Epithelial cell of esophagus (primary cell): ENCODE measurements at regions not wholly inside any gene's neighbourhood (a gene's known extent, or its start where the extent isn't known, plus 50 kb on each side); places are given as distances from the start of the nearest gene placed in this dataset.

Experiments
- DNase-seq: peaks from one replicate; pipeline ENCODE4 v3.0.0; 2010; ENCODE audit warnings: low read depth
- H3K4me3 ChIP-seq: 2 replicates; pipeline ENCODE4 v1.5.1; 2011; ENCODE audit warnings: mild to moderate bottlenecking, low read length, control low read depth
- TF ChIP-seq, protein P1 (sequence below): IDR thresholded peaks from 2 replicates; pipeline ENCODE4 v1.5.1; 2011; ENCODE audit warnings: low read depth, mild to moderate bottlenecking, low read length, control low read depth, inconsistent platforms; ENCODE audit not compliant: insufficient read depth; ENCODE audit errors: missing control alignments

DNA sequence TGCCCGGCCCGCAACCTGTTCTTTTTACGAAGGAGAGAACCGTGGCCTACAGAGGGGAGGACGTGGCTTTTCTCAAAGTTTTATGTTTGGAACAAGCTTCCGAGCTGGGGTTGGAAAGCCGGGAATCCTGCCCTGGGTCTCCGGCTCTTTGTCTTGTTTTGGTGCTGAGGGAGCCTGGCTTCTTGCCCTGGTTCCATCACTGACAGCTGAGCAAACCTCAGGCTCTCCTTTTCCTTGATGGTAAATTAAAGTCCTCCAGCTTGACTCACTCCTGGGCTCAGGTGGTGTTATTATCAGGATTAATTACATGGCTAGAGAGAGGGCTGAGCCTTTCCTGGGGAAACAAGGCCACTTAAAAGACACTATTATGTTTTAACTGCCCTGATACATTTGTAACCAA lies 289.5 kb upstream of the RGMA start:
- TF ChIP-seq, protein P1, sequence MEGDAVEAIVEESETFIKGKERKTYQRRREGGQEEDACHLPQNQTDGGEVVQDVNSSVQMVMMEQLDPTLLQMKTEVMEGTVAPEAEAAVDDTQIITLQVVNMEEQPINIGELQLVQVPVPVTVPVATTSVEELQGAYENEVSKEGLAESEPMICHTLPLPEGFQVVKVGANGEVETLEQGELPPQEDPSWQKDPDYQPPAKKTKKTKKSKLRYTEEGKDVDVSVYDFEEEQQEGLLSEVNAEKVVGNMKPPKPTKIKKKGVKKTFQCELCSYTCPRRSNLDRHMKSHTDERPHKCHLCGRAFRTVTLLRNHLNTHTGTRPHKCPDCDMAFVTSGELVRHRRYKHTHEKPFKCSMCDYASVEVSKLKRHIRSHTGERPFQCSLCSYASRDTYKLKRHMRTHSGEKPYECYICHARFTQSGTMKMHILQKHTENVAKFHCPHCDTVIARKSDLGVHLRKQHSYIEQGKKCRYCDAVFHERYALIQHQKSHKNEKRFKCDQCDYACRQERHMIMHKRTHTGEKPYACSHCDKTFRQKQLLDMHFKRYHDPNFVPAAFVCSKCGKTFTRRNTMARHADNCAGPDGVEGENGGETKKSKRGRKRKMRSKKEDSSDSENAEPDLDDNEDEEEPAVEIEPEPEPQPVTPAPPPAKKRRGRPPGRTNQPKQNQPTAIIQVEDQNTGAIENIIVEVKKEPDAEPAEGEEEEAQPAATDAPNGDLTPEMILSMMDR, result no peak
- no peak for DNase-seq
- H3K4me3 ChIP-seq, result no peak overlapping the region

DNA sequence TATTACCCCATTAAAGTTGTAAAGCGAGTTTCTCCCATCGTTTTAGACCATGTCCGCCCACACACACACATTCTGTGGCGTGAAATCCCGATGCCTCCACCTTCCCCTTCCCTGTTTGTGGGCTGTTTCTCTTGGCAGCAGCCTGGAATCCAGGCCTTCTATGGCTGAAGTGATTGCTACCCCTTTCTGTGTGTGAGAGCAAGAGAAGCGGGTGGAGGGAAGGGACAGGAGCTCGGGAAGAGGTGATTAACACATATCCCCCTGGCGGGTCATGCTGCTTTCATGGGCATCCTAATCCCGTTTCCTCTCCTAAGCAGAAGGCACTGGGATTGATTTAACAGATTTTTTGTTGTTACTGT lies 283.8 kb upstream of the RGMA start:
- no peak overlapping the region for H3K4me3 ChIP-seq
- TF ChIP-seq, protein P1, result no peak
- no peak for DNase-seq

DNA sequence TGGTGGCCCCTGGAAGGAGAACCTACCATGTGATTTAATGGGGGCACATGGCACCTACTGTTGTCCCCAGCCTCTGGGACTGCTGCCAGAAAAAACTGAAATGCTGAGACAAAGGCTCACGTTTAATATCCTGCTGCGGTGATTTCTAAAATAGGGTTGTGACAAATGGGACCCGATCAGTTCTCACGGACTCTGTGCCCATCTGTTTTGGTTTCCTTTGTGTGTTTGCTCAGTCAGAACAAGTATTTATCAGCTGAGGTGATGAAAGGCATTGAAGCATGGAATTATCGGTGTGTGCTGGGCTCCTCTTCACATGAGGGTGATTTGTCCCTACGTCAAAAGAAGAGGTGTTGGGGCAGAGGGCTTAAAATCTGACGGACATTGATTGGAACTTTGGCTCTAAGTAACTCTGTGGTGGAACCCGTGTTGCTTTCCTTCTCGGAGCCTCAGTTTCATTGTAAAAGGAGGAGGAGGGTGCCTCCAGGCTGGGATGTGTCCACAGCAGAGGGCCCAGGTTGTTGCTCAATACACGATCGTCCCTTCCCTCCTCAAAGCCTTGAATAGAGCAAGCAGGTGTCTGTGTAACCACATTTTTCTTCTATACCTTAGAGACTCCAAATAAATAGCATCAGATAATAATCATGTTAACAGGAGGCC lies 283.3 kb upstream of the RGMA start:
- TF ChIP-seq, protein P1, result no peak
- H3K4me3 ChIP-seq, result no peak overlapping the region
- DNase-seq, result no peak

GRCh38 chr15:93366387-93367100 lies 277.5 kb upstream of the RGMA start:
- DNase-seq, result no peak
- TF ChIP-seq, protein P1, result no peak
- no peak overlapping the region for H3K4me3 ChIP-seq

GRCh38 chr15:93362821-93363220 lies 273.8 kb upstream of the RGMA start:
- TF ChIP-seq, protein P1, result no peak
- no peak overlapping the region for H3K4me3 ChIP-seq
- DNase-seq, result no peak

GRCh38 chr15:93362203-93362602 lies 273.2 kb upstream of the RGMA start:
- TF ChIP-seq, protein P1, result no peak
- H3K4me3 ChIP-seq, result no peak overlapping the region
- DNase-seq, result no peak

DNA sequence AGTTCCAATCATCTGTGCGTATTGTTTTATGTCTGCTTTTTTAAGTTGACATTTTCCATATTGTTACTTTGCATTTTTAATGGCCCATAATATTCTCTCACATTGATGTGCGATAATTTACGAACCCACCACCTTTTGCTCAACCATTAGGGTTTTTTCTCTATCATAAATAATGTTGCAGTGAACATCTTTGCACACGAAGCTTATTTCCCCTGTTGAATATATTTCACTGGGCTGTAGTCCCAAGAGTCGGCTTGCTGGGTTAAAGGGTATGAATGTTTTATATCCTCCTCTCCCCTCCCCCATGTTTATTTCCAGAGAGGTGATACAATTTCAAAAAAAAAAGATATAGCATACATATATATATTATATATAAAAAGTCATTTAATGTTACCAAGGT lies 272.7 kb upstream of the RGMA start:
- TF ChIP-seq, protein P1, result no peak
- DNase-seq, result no peak
- H3K4me3 ChIP-seq, result no peak overlapping the region
